Gastroesophageal sphincter (tissue), 4 donors: ENCODE measurements at regions not wholly inside any gene's neighbourhood (a gene's known extent, or its start where the extent isn't known, plus 50 kb on each side); places are given as distances from the start of the nearest gene placed in this dataset.

Experiments used
- ATAC-seq: fragments of 150-250 bp; one replicate; pipeline ENCODE4 v1.9.1; 2016; ENCODE audit warnings: mild to moderate bottlenecking, moderate library complexity
- H3K27ac ChIP-seq, 4 donors: fragments of 200-600 bp; sonication (generic) in 3 of 4; 1 replicate in 3 of 4; 2 replicates in 1 of 4; pipeline ENCODE4 v1.5.1; 2016 to 2019
- H3K27me3 ChIP-seq: fragments of 200-600 bp; sonication (generic); one replicate; pipeline ENCODE4 v1.5.1; 2019
- H3K36me3 ChIP-seq, 2 donors: fragments of 200-600 bp; sonication (generic); one replicate each; pipeline ENCODE4 v1.5.1; 2019; ENCODE audit warnings: control low read depth in 1 of 2
- H3K4me1 ChIP-seq, 3 donors: fragments of 200-600 bp; sonication (generic); 1 replicate in 2 of 3; 2 replicates in 1 of 3; pipeline ENCODE4 v1.5.1; 2016 to 2019; ENCODE audit warnings: control low read depth in 2 of 3
- H3K4me3 ChIP-seq, 2 donors: fragments of 200-600 bp; sonication (generic); one replicate each; pipeline ENCODE4 v1.5.1; 2019; ENCODE audit warnings: mild to moderate bottlenecking in 1 of 2, moderate library complexity in 1 of 2
- H3K9me3 ChIP-seq, 3 donors: fragments of 200-600 bp; sonication (generic); one replicate each; pipeline ENCODE4 v1.5.1; 2017 to 2019; ENCODE audit warnings: control low read depth in 2 of 3
- CTCF ChIP-seq, 4 experiments: fragments of 200-600 bp in 2 of 4; fragments of 450-650 bp in 2 of 4; sonication (generic) in 1 of 4; IDR thresholded peaks; one replicate each; pipeline ENCODE4 v1.5.1; 2017 to 2019; ENCODE audit warnings: antibody characterized with exemption in 4 of 4, mild to moderate bottlenecking in 2 of 4, moderate library complexity in 2 of 4
- EP300 ChIP-seq: sonication (generic); formaldehyde crosslinking; IDR thresholded peaks from one replicate; pipeline ENCODE4 v1.6.1; 2017; ENCODE audit warnings: antibody characterized with exemption, mild to moderate bottlenecking
- POLR2A ChIP-seq, 2 donors: fragments of 450-650 bp; IDR thresholded peaks; one replicate each; pipeline ENCODE4 v1.6.1; 2017; ENCODE audit warnings: antibody characterized with exemption in 2 of 2, mild to moderate bottlenecking in 2 of 2, moderate library complexity in 1 of 2
- POLR2AphosphoS5 ChIP-seq: sonication (generic); formaldehyde crosslinking; IDR thresholded peaks from one replicate; pipeline ENCODE4 v1.6.1; 2017; ENCODE audit warnings: antibody characterized with exemption
- WGBS, 2 donors: methylation state at CpG; one replicate each; pipeline ENCODE4 v1.1.5; 2018; ENCODE audit warnings: low coverage in 1 of 2; 5-methylcytosine and 5-hydroxymethylcytosine counted together

GRCh38 chr2:226267516-226268289 lies 531.9 kb downstream of the IRS1 start:
- Histone ChIP-seq H3K4me3 (no peak overlapping the region), H3K36me3 (no peaks in the 10 kb centered on the region), H3K9me3 (no peaks in the 10 kb centered on the region), H3K4me1 (peaks cover 0 to 6% (median 0%) of the 10 kb centered on the region in 3 donors), H3K27me3 (no peaks in the 10 kb centered on the region), H3K27ac (no peak overlapping the region)
- ATAC-seq, result no peak
- 86 to 87% methylated on average over 2 to 3 of the region's 3 CpGs for WGBS, 2 donors
- TF ChIP-seq POLR2AphosphoS5 (no peak), CTCF (IDR thresholded peaks at IDR 0.05) (no peak), POLR2A (IDR thresholded peaks at IDR 0.05) (no peak)

GRCh38 chr2:226256709-226257376 lies 542.8 kb downstream of the IRS1 start:
- Histone ChIP-seq H3K9me3 (no peaks in the 10 kb centered on the region), H3K27ac (peak overlapping the region in 1 of 4 donors; percentile 6), H3K36me3 (no peaks in the 10 kb centered on the region), H3K27me3 (no peaks in the 10 kb centered on the region), H3K4me3 (no peak overlapping the region), H3K4me1 (peaks cover 0 to 8% (median 0%) of the 10 kb centered on the region in 3 donors)
- WGBS, 2 donors, result 27 to 46% methylated on average over 2 to 4 of the region's 4 CpGs
- TF ChIP-seq POLR2AphosphoS5, result no peak
- TF ChIP-seq EP300, result no peak
- TF ChIP-seq POLR2A (IDR thresholded peaks at IDR 0.05), result no peak
- no peak for TF ChIP-seq CTCF (IDR thresholded peaks at IDR 0.05)
- no peak for ATAC-seq

- TF ChIP-seq CTCF (IDR thresholded peaks at IDR 0.05), result no peak
- no peak for TF ChIP-seq POLR2AphosphoS5
- no peak for TF ChIP-seq POLR2A (IDR thresholded peaks at IDR 0.05)
- no peak for TF ChIP-seq EP300
- Histone ChIP-seq H3K36me3 (no peaks in the 10 kb centered on the region), H3K4me3 (no peak overlapping the region), H3K9me3 (no peaks in the 10 kb centered on the region), H3K4me1 (peaks cover 0 to 8% (median 0%) of the 10 kb centered on the region in 3 donors), H3K27ac (no peak overlapping the region), H3K27me3 (no peaks in the 10 kb centered on the region)
- 21 to 23% methylated on average over 2 of the region's 2 CpGs for WGBS, 2 donors
- no peak for ATAC-seq
These were observed 543.4 kb downstream of the IRS1 start for GRCh38 chr2:226256237-226256636.

- peaks cover 0 to 9% (median 0%) of the 10 kb centered on the region in 3 donors for H3K4me1 ChIP-seq
- H3K27ac ChIP-seq, result no peak overlapping the region
- no peaks in the 10 kb centered on the region for H3K36me3 ChIP-seq
- 24 to 42% methylated on average over 2 of the region's 2 CpGs for WGBS, 2 donors
- no peak for ATAC-seq
- TF ChIP-seq CTCF (IDR thresholded peaks at IDR 0.05) (no peak), POLR2AphosphoS5 (no peak), EP300 (no peak)
- H3K4me3 ChIP-seq, result no peak overlapping the region
- H3K27me3 ChIP-seq, result no peaks in the 10 kb centered on the region
- H3K9me3 ChIP-seq, result no peaks in the 10 kb centered on the region
These were observed 548.0 kb downstream of the IRS1 start for GRCh38 chr2:226251661-226252060.
